Uterus (tissue), 2 donors: ENCODE measurements at regions not wholly inside any gene's neighbourhood (a gene's known extent, or its start where the extent isn't known, plus 50 kb on each side); places are given as distances from the start of the nearest gene placed in this dataset.

Experiments
- POLR2A ChIP-seq, 2 donors: fragments of 450-650 bp; IDR thresholded peaks; one replicate each; pipeline ENCODE4 v1.6.1; 2016; ENCODE audit warnings: antibody characterized with exemption in 2 of 2, mild to moderate bottlenecking in 1 of 2, moderate library complexity in 1 of 2
- TF ChIP-seq, protein P1 (sequence below), 4 experiments: fragments of 200-600 bp in 2 of 4; fragments of 450-650 bp in 2 of 4; sonication (generic) in 2 of 4; IDR thresholded peaks; one replicate each; pipeline ENCODE4 v1.5.1; 2016 to 2019; ENCODE audit warnings: antibody characterized with exemption in 4 of 4, mild to moderate bottlenecking in 2 of 4, moderate library complexity in 1 of 4

DNA sequence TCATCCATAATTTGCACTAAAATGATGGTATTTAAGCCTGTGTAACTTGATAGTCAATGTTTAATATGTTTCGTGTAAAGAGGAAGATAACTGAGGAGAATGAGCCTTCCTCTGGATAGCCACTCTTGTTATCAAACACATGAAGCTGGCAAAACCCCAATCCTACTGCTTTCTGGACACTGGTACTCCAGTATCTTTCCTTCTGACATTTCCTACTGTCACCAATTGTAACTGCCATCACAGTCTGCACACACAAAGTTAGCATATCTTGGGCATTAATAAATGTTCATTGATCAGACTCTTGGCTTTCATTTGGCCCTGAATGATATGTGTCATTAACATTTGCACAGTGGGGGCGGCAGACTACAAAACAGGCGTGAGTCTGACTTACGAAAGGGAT lies 419.1 kb downstream of the TMA16 start:
- TF ChIP-seq, protein P1, sequence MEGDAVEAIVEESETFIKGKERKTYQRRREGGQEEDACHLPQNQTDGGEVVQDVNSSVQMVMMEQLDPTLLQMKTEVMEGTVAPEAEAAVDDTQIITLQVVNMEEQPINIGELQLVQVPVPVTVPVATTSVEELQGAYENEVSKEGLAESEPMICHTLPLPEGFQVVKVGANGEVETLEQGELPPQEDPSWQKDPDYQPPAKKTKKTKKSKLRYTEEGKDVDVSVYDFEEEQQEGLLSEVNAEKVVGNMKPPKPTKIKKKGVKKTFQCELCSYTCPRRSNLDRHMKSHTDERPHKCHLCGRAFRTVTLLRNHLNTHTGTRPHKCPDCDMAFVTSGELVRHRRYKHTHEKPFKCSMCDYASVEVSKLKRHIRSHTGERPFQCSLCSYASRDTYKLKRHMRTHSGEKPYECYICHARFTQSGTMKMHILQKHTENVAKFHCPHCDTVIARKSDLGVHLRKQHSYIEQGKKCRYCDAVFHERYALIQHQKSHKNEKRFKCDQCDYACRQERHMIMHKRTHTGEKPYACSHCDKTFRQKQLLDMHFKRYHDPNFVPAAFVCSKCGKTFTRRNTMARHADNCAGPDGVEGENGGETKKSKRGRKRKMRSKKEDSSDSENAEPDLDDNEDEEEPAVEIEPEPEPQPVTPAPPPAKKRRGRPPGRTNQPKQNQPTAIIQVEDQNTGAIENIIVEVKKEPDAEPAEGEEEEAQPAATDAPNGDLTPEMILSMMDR (IDR thresholded peaks at IDR 0.05) = no peak
- no peak for TF ChIP-seq POLR2A (IDR thresholded peaks at IDR 0.05)
